ENCODE measurements at regions not wholly inside any gene's neighbourhood (a gene's known extent, or its start where the extent isn't known, plus 50 kb on each side); places are given as distances from the start of the nearest gene placed in this dataset.

GRCh38 chr22:27205492-27206373 is 548.3 kb downstream of the MIAT start:
- ATAC-seq, result no peak
- TF ChIP-seq PPARA (CRISPR knock-in tag; IDR thresholded peaks at IDR 0.05; ENCODE audit: borderline replicate concordance), result no peak
- no peak for TF ChIP-seq ZFP30 (CRISPR knock-in tag; IDR thresholded peaks at IDR 0.05)
- TF ChIP-seq SNAI2 (CRISPR knock-in tag; IDR thresholded peaks at IDR 0.05), result no peak
- TF ChIP-seq POU6F1 (CRISPR knock-in tag; IDR thresholded peaks at IDR 0.05; ENCODE audit: borderline replicate concordance, low read depth), result no peak
- no peak for TF ChIP-seq TSHZ2 (CRISPR knock-in tag; IDR thresholded peaks at IDR 0.05)
- TF ChIP-seq ZNF70 (CRISPR knock-in tag; IDR thresholded peaks at IDR 0.05), result no peak
- no peak for TF ChIP-seq ZC3H10 (CRISPR knock-in tag; IDR thresholded peaks at IDR 0.05)
- TF ChIP-seq BACH2 (CRISPR knock-in tag; IDR thresholded peaks at IDR 0.05; ENCODE audit: borderline replicate concordance), result no peak
- TF ChIP-seq ESRRG (CRISPR knock-in tag; IDR thresholded peaks at IDR 0.05), result no peak
- no peak for TF ChIP-seq ZNF8 (CRISPR knock-in tag; IDR thresholded peaks at IDR 0.05)
- no peak for TF ChIP-seq RARB (CRISPR knock-in tag; IDR thresholded peaks at IDR 0.05)
- no peak for TF ChIP-seq TCF4 (CRISPR knock-in tag; IDR thresholded peaks at IDR 0.05; ENCODE audit: borderline replicate concordance)

- TF ChIP-seq ZFP30 (CRISPR knock-in tag; IDR thresholded peaks at IDR 0.05) (no peak), ZC3H10 (CRISPR knock-in tag; IDR thresholded peaks at IDR 0.05) (no peak), GLIS3 (CRISPR knock-in tag; IDR thresholded peaks at IDR 0.05) (no peak), TSHZ2 (CRISPR knock-in tag; IDR thresholded peaks at IDR 0.05) (no peak), CSRNP3 (CRISPR knock-in tag; IDR thresholded peaks at IDR 0.05) (no peak), PPARA (CRISPR knock-in tag; IDR thresholded peaks at IDR 0.05; ENCODE audit: borderline replicate concordance) (no peak), POU6F1 (CRISPR knock-in tag; IDR thresholded peaks at IDR 0.05; ENCODE audit: borderline replicate concordance, low read depth) (no peak), SNAI2 (CRISPR knock-in tag; IDR thresholded peaks at IDR 0.05) (no peak), TCF4 (CRISPR knock-in tag; IDR thresholded peaks at IDR 0.05; ENCODE audit: borderline replicate concordance) (no peak), BACH2 (CRISPR knock-in tag; IDR thresholded peaks at IDR 0.05; ENCODE audit: borderline replicate concordance) (no peak), ESRRG (CRISPR knock-in tag; IDR thresholded peaks at IDR 0.05) (no peak), CREB5 (CRISPR knock-in tag; IDR thresholded peaks at IDR 0.05; ENCODE audit: low read depth) (no peak), PATZ1 (CRISPR knock-in tag; IDR thresholded peaks at IDR 0.05; ENCODE audit: borderline replicate concordance) (no peak), RARB (CRISPR knock-in tag; IDR thresholded peaks at IDR 0.05) (no peak), ISL1 (CRISPR knock-in tag; IDR thresholded peaks at IDR 0.05) (no peak), ZFP3 (CRISPR knock-in tag; IDR thresholded peaks at IDR 0.05) (no peak)
- ATAC-seq, result no peak
These were observed 549.2 kb downstream of the MIAT start for GRCh38 chr22:27206374-27207133.
